GM19025 (cell line): ENCODE measurements at regions not wholly inside any gene's neighbourhood (a gene's known extent, or its start where the extent isn't known, plus 50 kb on each side); places are given as distances from the start of the nearest gene placed in this dataset.
"Not testable (repeated sequence)": the region's sequence is repeated elsewhere in the genome, so short reads cannot be mapped to it uniquely, and the experiment has no call there.

Source experiments
- ATAC-seq: cut with Tn5 transposase; IDR thresholded peaks from one replicate; pipeline ENCODE4 v1.9.1; 2021; ENCODE audit warnings: mild to moderate bottlenecking, low read depth, moderate library complexity; ENCODE audit not compliant: unreplicated experiment

DNA sequence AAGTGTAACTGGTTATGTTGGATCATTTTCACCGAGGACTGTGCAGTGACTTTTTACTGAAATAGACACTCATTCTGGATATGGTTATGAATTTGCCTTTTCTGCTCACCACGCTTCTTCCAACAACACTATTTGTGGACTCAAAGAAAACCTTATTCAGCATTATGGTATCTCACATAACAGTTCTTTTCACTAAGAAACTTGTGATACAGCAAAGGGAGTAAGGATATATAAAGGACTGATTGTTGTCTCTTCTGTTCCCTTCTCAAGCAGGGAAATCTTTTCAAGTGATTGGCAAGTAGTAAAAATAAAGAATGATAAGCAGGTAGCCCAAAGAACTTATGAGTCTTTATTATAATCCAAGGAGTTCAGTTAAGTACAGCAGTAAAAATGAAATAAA lies 131.5 kb upstream of the SV2C start:
- no peak for ATAC-seq

DNA sequence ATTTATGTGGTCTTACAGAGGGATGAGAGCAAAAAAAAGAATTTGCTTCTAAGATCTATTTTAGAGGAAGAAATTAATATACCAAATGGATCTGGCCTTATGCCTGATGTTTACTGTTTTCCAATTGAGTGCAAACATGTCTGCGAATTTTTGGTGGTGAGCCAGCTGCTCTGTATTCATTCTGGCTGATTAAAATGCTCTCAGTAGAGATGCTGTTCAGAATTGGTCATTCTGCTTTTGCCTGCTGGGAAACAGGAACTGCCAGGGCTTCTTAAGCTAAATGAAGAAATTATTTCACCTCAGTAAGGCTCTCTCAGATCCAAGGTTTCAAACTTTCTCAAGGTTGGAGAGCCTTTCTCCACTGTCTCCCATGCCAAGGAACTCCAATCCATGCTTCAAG lies 132.0 kb upstream of the SV2C start:
- no peak for ATAC-seq

DNA sequence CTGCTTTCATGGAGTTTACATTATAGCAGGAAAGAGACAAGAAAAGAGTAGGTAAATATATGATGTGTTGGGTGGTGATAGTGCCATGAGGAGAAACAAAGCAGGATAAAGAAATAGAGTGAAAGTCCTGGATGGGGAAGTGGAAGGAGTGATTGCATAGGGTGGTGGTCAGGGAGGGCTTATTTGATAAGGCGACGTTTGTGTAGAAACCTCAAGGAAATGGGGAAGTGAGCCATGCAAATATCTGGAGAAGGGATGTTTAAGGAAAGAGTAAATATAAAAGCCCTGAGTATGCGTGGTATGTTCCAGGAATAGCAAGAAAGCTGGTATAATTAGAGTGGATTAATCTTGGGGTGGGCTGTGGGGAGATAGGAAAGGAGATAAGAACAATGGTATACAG lies 134.7 kb upstream of the SV2C start:
- ATAC-seq = no peak

- no peak for ATAC-seq
These were observed 142.8 kb upstream of the SV2C start for GRCh38 chr5:75940418-75940817.

DNA sequence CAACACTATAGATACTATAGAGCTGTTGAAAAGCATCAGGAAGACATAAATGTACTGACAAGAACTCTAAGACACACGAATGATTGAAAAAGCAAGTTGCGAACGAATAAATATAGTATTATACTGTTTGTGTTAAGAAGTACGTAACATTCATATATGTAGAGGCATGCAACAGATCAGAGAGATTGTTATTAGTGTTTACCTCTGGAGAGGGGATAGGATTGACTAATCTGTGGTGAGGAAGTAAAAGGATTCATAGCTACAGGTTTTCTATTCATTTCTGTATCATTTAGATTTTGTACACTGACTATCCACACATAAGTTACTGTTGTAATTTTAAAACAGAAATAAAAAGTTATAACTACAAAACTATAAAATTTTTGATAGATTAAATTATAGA lies 147.6 kb upstream of the SV2C start:
- ATAC-seq = no peak

DNA sequence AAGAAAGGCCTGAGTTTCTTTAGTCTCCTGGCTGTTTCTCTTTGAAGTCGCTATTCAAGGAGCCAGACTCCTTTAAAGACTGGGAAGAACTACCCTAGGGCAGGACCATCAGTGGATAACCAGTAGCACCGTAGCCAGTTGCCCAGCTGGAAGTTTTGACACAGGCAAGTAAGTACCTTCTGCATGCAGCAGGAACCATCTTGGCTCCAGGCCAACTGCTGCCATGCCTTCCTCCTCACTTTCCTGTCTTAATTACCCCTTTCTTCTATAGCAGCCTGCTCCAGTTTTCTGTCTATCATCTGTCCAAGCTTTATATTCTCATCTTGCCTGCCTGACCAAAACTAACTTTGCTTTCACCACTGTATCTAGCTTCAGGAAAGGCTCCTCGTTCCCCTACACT lies 149.7 kb upstream of the SV2C start:
- ATAC-seq = no peak

DNA sequence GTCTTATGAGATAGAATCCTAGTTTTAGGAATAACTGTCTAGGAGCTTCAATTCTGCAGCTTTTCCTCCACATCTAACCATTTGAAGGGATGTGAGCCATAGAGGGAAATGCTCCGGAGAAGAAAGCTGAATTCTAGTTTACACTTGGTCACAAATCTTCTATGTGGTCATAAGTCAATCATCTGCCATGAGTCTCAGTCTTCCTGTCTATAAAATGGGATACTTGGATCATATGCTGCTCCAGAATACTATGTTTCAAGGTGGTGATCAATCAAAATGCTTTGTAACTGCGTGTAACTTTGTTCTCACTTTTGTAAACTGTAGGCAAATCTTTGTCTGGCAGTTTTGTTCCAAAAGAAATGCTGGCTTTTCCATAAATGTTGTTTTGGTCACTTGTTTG lies 152.0 kb upstream of the SV2C start:
- no peak for ATAC-seq

DNA sequence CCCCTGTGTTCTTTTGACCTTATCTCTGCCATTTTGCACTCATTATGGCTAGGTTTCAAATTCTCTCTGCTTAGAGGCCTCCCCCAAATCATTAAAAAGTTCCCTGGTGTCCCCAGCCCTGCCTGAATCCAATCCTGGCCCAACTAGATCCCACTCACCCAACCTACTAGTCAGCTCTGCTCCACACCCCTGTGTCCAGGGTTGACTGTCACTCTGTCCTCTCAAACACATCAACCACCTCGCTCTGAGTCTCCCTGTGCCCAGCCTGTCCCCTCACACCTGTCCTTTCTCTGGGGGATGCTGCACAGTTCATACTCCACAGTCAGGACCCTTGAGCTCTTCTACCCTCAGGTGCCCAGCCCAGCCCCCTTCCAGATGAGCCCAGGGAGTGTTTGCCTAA lies 154.2 kb upstream of the SV2C start:
- no peak for ATAC-seq

DNA sequence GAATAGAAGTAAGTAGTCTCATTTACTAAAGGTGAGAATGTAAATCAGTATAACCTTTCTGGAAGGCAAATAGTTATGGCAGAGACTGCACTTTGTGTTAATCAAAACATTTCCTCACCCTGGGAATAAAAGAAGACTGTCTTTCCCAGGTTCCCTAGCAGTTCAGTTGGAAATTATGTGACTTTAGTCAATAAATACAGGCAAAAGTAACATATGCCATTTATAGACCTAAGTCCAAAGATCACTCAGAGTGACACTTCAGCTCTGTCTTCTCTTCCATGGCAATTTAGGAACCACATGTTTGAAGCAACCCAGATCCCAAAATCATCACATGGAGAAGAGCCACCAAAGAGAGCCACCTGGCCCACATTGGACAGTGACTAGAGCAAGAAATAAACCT lies 160.7 kb upstream of the SV2C start:
- ATAC-seq = no peak

GRCh38 chr5:75921011-75921410 lies 162.2 kb upstream of the SV2C start:
- no peak for ATAC-seq

DNA sequence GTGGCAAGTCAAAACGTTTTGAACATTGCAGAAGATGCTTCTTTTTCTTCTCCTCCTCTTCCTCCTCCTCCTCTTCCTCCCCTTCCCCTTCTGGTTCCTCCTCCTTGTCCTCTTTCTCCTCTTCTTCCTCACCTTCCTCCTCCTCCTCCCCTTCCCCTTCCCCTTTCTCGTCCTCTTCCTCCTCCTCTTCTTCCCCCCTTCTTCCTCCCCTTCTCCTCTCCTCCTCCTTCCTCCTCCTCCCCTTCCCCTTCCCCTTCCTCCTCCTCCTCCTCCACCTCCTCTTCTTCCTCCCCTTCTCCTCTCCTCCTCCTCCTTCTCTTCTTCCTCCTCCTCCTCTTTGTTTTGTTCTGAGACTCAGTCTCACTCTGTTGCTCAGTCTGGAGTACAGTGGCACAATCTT lies 167.0 kb upstream of the SV2C start:
- no peak for ATAC-seq

- ATAC-seq = no peak
These were observed 174.0 kb upstream of the SV2C start for GRCh38 chr5:75909223-75909622.

- no peak for ATAC-seq
These were observed 175.5 kb upstream of the SV2C start for GRCh38 chr5:75907651-75908050.

DNA sequence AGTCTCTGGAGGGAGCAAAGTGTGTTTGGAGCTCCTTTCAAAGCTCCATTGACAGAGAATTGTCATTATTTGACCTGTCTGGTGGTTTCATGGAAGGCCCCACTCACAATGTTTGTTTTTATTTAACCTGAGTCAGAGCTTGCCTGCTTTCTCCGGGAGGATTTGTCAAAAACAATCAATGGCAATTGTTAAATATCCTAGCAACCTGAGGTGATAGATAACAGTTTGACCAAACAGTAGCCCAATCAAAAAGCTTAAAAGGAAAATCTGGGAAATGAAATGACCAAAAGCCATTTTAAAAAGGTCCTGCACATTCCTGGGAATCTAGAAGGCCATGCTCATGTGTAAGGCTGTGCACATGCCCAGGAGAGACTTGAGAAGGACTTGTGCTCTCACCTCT lies 177.2 kb upstream of the POC5 start:
- ATAC-seq = no peak

DNA sequence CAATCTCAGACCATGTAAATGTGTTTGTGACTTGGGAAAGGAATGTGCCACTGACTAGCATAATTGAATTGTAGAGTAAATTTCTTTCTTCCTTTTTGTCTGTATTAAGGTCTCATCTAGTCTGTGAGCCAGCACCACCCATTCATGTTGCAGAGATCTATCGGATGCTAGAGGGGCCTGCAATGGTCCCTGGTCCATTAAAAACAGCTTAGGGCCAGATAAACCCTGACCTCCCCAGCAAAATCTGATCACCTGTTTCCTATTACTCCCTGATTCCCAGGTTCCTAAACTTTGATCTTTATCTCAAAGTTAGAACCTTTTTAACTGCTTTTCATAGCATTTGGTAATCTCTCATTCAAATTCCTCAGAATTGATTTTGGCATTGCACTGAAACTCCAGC lies 174.5 kb upstream of the POC5 start:
- no peak for ATAC-seq

GRCh38 chr5:75891020-75891419 lies 173.8 kb upstream of the POC5 start:
- ATAC-seq = no peak

DNA sequence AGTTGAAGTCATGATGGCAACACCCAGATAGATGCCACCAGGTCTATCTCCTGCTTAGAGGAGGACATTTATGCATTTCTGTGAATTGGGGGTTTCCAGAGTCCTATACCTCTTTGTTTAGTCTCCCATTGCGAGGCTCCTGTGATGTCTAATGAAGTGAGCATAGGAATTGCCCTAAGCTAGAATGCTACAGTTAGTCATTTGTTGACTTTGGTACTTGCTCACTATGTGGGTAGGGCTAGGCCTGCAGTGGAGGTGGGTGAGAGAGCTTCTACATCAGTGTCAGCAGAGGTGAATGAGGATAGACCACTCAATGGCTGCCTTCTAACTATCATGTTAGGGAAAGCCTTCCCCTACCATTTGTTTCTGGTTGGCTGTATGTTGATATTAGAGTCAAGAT lies 173.3 kb upstream of the POC5 start:
- ATAC-seq = no peak

DNA sequence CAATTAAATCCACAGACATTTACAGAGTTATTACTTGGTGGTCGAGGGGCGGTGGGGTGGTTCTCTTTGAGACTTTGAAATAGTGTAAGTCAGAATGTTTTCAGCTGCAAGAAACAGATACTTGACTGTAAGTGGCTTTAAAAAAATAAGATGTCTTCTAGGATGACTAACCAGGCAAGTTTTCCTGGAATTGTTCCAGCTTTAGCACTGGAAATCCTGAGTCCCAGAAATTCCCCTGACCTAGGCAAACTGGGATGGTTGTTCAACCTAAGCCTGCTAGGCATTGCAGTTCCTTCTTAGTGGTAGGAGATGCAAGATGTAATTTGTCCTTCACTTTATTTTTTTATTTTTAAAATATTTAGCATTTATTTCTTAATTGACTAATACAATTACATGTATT lies 169.5 kb upstream of the POC5 start:
- no peak for ATAC-seq

DNA sequence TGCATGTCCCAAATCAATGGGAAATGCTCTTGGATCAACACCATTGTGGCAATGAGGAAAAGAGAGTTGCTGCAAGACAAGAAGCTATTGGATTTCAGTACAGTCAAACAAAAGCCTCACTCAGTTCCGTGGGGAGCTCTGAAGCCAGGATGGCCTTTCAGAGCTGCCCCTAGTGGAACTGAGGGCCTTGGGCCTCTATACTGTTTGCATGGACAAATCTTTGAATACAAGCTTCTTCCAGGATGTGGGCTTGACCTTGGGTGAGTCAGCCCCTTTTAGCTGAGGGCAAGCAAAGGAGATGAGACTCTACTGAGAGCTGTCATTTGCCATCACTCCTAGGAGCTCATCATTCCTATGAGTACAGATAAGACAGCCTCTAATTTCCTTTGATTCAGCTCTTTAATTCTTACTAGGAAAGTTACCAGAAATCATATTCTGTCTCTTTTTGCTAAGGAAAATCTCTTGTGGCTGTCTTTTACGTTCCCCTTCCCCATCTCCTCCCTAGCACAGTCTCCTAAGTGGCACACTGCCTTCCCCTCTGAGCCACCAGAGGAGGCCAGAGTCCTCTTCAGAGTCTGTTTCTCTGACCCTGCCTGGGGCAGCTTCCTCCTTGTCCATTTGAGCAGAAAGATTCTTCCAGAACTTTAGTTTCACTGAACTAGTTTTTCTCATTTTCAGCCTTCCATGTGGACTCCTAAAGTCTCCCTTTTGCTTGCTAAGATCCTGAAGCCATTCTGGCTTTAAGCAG lies 168.8 kb upstream of the POC5 start:
- no peak for ATAC-seq

DNA sequence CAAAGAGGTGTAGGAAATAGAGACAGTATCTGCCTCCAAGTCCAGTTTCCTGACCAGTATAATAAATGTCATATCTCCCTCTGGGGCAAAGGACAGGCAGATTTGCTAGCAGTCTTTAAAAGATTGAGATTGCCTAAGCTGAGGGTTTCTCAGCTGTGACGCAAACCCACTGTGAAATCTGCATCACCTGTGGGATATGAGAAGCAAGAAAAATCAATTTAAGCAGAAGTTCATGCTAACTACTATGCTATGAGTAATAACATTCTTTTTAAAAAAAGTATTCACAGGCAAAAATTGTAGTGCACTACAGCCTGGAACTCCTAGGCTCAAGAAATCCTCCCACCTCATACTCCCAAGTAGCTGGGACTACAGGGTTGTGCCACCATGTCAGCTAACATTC lies 168.1 kb upstream of the POC5 start:
- ATAC-seq = no peak

DNA sequence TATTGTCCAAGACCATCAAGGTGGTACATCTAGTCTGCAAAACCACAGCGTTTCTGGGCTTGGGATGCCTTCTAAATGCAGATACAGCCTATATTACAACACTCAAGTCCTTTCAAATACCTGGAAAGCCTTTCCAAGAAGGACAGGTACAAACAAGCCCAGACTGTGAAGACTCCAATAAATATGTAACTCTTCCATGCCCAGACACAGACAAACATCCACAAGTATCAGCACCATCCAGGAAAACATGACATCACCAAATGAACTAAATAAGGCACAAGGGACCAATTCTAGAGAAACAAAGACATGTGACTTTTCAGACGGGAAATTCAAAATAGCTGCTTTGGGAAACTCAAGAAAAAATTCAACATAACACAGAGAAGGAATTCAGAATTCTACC lies 152.7 kb upstream of the POC5 start:
- no peak for ATAC-seq

DNA sequence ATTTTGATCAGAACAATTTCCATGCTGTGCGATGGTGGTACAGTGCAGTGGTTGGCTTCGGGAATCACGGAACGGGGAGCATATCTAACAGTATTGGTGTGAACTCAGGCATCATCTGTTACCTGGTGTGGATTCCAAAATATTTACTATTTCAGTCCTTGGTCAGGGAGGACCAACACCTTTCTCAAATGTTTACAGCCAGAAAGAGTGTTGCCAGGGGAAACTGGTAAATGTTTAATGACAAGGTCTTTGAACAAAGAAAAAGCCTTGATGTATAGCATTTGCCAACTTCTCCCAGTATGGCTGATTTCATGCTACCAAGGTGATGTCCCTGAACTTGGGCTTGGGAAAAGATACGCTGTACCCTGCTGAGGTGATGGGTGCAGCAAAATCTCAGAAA lies 145.6 kb upstream of the POC5 start:
- no peak for ATAC-seq

- ATAC-seq = not testable (repeated sequence)
These were observed 142.4 kb upstream of the POC5 start for GRCh38 chr5:75859621-75860020.
